GM12865 (cell line): ENCODE measurements at regions not wholly inside any gene's neighbourhood (a gene's known extent, or its start where the extent isn't known, plus 50 kb on each side); places are given as distances from the start of the nearest gene placed in this dataset.
A peak's percentile ranks its signal among the peaks of the same experiment; 100 is the strongest.

Experiments used
- DNase-seq: peaks from one replicate; pipeline ENCODE4 v3.0.0; 2010; ENCODE audit warnings: low read depth
- H3K4me3 ChIP-seq: 2 replicates; pipeline ENCODE4 v1.5.1; 2011; ENCODE audit warnings: mild to moderate bottlenecking, low read depth, low read length, control low read depth
- TF ChIP-seq, protein P1 (sequence below): IDR thresholded peaks from 2 replicates; pipeline ENCODE4 v1.5.1; 2011; ENCODE audit warnings: low read length, control low read depth, low read depth, inconsistent platforms; ENCODE audit not compliant: insufficient read depth; ENCODE audit errors: missing control alignments

DNA sequence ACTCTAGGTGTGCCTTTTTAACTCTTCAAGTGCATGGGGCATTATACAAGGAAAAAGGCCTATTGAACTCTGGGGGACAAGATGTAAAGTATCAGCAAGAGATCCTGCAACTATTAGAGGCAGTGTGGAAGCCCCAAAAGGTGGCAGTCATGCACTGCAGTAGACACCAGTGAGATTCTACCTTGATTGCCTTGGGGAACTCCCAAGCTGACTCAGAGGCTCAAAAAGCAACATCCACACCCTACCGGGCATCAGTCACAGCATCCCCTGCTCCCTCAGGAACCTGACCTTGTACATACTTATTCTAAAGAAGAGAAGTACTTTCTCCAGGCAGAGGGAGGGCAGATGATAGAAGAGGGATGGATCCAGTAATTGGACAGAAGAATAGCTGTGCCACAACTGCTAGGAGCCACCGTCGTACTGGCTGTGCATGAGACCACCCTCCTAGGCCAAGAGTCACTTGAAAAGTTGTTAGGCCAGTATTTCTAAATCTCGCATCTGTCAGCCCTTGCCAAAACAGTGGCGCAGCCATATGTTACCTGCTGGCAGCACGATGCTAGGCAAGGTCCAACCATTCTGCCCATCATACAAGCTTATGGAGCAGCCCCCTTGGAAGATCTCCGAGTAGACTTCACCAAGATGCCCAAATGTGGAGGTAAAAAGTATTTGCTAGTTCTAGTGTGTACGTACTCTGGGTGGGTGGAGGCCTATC is 523.1 kb upstream of the FRG2C start:
- TF ChIP-seq, protein P1, sequence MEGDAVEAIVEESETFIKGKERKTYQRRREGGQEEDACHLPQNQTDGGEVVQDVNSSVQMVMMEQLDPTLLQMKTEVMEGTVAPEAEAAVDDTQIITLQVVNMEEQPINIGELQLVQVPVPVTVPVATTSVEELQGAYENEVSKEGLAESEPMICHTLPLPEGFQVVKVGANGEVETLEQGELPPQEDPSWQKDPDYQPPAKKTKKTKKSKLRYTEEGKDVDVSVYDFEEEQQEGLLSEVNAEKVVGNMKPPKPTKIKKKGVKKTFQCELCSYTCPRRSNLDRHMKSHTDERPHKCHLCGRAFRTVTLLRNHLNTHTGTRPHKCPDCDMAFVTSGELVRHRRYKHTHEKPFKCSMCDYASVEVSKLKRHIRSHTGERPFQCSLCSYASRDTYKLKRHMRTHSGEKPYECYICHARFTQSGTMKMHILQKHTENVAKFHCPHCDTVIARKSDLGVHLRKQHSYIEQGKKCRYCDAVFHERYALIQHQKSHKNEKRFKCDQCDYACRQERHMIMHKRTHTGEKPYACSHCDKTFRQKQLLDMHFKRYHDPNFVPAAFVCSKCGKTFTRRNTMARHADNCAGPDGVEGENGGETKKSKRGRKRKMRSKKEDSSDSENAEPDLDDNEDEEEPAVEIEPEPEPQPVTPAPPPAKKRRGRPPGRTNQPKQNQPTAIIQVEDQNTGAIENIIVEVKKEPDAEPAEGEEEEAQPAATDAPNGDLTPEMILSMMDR = no peak
- peak; percentile 12 for DNase-seq
- no peak overlapping the region for H3K4me3 ChIP-seq

DNA sequence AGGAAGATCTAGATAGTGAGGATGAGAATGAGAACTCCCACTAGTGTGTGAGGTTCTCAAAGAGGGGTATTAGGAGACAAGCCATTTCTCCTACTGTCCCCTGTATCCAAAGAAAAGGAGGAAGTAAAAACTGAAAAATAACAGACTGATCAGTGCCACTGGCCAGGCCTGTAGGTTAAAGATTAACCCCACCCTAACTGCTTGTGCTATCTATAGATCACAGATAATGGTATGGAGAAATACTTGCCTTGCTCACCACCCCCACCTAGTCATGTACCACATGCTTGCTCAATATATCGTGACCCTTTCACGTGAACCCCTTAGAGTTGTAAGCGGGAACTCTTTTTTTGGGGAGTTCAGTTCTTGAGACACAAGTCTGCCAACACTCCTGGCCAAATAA is 519.7 kb upstream of the FRG2C start:
- DNase-seq = no peak
- TF ChIP-seq, protein P1 = no peak
- H3K4me3 ChIP-seq = no peak overlapping the region

DNA sequence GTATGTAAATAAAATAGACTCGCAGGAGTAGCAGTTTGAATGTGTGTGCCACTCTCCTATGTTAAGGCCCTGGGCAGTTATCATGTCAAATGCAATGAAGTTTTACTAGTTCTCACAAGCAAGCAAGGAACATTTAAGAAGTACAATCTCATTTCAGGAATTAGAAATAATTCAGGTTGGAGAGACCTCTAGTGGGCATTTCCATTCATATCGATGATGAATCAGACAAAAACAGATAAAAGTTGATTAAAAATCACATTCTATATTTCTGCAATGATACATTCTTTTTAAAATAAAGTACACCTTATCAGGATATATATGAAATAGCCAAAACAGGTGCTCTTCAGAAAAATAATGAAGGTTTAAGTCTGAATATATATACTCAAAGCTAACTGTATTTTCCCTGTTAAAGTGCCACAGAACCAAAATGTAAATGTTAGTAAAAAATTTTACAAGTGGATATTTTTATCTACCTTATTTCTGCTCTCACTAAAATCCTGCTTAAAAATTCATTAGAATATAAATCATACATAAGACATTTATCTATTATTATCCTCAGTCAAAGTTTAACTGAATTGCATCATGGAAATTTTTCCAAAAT is 492.4 kb upstream of the FRG2C start:
- TF ChIP-seq, protein P1 = peak; percentile 18
- no peak overlapping the region for H3K4me3 ChIP-seq
- peak; percentile 10 for DNase-seq

DNA sequence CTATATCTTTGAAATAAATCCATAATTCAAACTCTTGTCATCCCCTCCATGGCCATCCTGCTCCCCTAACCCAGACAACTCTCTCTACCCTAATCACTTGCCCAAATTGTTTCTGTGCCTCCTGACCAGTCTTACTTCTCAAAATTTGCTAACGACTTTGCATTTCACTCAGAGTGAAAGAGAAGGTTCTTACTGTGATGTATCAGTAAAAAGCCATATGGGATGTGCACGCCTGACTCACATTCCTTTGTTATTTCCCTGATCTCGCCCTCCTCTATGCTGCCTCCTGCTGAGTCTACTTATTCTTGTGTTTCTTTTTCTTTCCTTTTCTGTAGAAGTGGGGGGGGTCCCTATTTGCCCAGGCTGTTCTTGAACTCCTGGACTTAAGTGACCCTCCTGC is 487.2 kb upstream of the FRG2C start:
- TF ChIP-seq, protein P1 = no peak
- DNase-seq = peak; percentile 23
- no peak overlapping the region for H3K4me3 ChIP-seq

DNA sequence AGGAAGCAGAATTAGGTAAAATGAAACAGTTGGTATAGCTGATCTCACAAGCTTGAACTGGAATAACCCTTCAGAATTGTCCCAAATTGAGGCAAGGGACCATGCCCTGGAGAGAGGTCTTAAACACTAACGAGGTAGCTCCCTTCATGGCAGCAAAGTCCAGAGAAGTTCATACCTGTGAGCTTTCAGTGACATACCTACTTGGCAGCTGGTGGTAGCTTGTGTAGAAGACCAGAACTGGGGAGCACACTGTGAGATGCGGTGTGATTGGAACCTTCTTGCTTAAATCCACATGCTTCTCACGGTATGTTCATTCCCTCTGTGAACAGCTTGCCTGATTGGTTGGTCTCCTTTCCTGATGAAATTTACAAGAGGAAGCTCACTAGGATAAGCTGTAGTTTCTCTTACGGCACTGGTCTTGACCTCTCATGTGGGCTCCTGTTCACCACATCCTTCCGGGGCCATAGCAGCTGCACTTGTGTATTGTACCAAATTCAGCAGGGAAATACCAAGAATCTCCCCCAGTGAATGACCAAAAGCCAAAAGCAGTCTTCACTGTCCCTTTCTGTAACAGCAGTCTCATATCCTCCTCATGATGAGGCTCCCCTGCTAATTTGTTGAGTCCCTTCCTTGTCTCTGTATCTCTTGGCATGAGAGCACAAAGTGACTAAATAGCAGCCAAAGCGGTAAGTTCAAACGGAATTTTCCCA is 483.7 kb upstream of the FRG2C start:
- DNase-seq = peak; percentile 89
- peak overlapping the region; percentile 6 for H3K4me3 ChIP-seq
- TF ChIP-seq, protein P1 = no peak

DNA sequence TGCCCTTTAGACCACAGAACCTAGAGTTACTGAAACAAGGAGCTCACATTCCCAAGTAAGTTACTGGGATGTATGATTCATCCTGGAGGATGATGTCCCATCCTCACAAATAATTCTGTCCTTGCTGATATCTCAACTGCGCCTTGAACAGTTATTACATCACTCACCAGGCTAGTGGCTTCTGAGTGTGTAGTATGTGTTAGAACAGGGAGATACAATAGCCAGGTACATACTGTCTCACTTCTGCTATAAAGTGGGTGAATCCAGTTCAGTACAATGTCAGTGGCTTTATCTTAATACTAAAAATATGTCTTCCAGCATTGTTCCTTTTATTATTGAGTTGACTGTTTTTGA is 483.2 kb upstream of the FRG2C start:
- TF ChIP-seq, protein P1 = no peak
- DNase-seq = no peak
- H3K4me3 ChIP-seq = no peak overlapping the region
